ENCODE measurements at regions not wholly inside any gene's neighbourhood (a gene's known extent, or its start where the extent isn't known, plus 50 kb on each side); places are given as distances from the start of the nearest gene placed in this dataset.
A peak's percentile ranks its signal among the peaks of the same experiment; 100 is the strongest.

- TF ChIP-seq CHD2 (IDR thresholded peaks at IDR 0.05; ENCODE audit: low read length), result no peak
- TF ChIP-seq TAF1 (IDR thresholded peaks at IDR 0.05; ENCODE audit: low read depth, low read length), result no peak
- TF ChIP-seq CTCF (IDR thresholded peaks at IDR 0.05; ENCODE audit: control extremely low read depth in 1 of 3, insufficient read depth in 1 of 3, low read depth in 1 of 3, low read length in 3 of 3), result no peak
- peak in 1 of 2 experiments; percentile 36; a peak in 2 of 4 replicates for TF ChIP-seq RAD21 (IDR thresholded peaks at IDR 0.05 in 1 of 2, conservative IDR thresholded peaks at IDR 0.05 in 1 of 2; ENCODE audit: low read depth in 2 of 2, low read length in 2 of 2)
- no peak for TF ChIP-seq POLR2AphosphoS5 (IDR thresholded peaks at IDR 0.05; ENCODE audit: low read depth, low read length)
- TF ChIP-seq NRF1 (IDR thresholded peaks at IDR 0.05; ENCODE audit: low read depth, low read length), result no peak
- TF ChIP-seq RFX5 (IDR thresholded peaks at IDR 0.05; ENCODE audit: borderline replicate concordance, low read depth, low read length), result no peak
Observed at GRCh38 chr2:59458800-59459199, 1094.7 kb downstream of the BCL11A start.
